ENCODE measurements at regions not wholly inside any gene's neighbourhood (a gene's known extent, or its start where the extent isn't known, plus 50 kb on each side); places are given as distances from the start of the nearest gene placed in this dataset.

GRCh38 chr15:79535536-79535935, 103.4 kb downstream of the MINAR1 start:
- Histone ChIP-seq H3K27me3 (replicated peaks; ENCODE audit: insufficient read depth) (no peaks in the 10 kb centered on the region), H3K27ac (no peak overlapping the region), H3K36me3 (no peaks in the 10 kb centered on the region), H3K4me1 (ENCODE audit: control insufficient read depth in 1 of 2, low read depth in 2 of 2) (peaks cover 0 to 8% of the 10 kb centered on the region in 2 donors), H3K4me3 (no peak overlapping the region), H3K9me3 (no peaks in the 10 kb centered on the region)
- TF ChIP-seq CTCF (IDR thresholded peaks at IDR 0.05) = no peak
- ATAC-seq (ENCODE audit: insufficient number of reproducible peaks, low FRiP score, low read depth) (no peak), DNase-seq (ENCODE audit: low spot score) (no peak)

- Histone ChIP-seq H3K9me3 (no peaks in the 10 kb centered on the region), H3K4me1 (ENCODE audit: control insufficient read depth in 1 of 2, low read depth in 2 of 2) (peaks cover 0 to 8% of the 10 kb centered on the region in 2 donors), H3K27me3 (replicated peaks; ENCODE audit: insufficient read depth) (no peaks in the 10 kb centered on the region), H3K4me3 (no peak overlapping the region), H3K36me3 (no peaks in the 10 kb centered on the region), H3K27ac (no peak overlapping the region)
- no peak for TF ChIP-seq CTCF (IDR thresholded peaks at IDR 0.05)
- DNase-seq (ENCODE audit: low spot score) (no peak), ATAC-seq (ENCODE audit: insufficient number of reproducible peaks, low FRiP score, low read depth) (no peak)
Observed at GRCh38 chr15:79538527-79538926, 106.4 kb downstream of the MINAR1 start.

GRCh38 chr15:79539401-79539800, 107.3 kb downstream of the MINAR1 start:
- no peaks in the 10 kb centered on the region for H3K9me3 ChIP-seq
- no peak overlapping the region for H3K27ac ChIP-seq
- ATAC-seq (ENCODE audit: insufficient number of reproducible peaks, low FRiP score, low read depth) (no peak), DNase-seq (ENCODE audit: low spot score) (no peak)
- no peaks in the 10 kb centered on the region for H3K27me3 ChIP-seq (replicated peaks; ENCODE audit: insufficient read depth)
- no peak for TF ChIP-seq CTCF (IDR thresholded peaks at IDR 0.05)
- H3K4me3 ChIP-seq = no peak overlapping the region
- H3K36me3 ChIP-seq = no peaks in the 10 kb centered on the region
- peaks cover 0 to 8% of the 10 kb centered on the region in 2 donors for H3K4me1 ChIP-seq (ENCODE audit: control insufficient read depth in 1 of 2, low read depth in 2 of 2)

- ATAC-seq (ENCODE audit: insufficient number of reproducible peaks, low FRiP score, low read depth) (no peak), DNase-seq (ENCODE audit: low spot score) (no peak)
- Histone ChIP-seq H3K4me3 (no peak overlapping the region), H3K27ac (no peak overlapping the region), H3K9me3 (no peaks in the 10 kb centered on the region), H3K27me3 (replicated peaks; ENCODE audit: insufficient read depth) (no peaks in the 10 kb centered on the region), H3K4me1 (ENCODE audit: control insufficient read depth in 1 of 2, low read depth in 2 of 2) (peaks cover 0 to 8% of the 10 kb centered on the region in 2 donors), H3K36me3 (no peaks in the 10 kb centered on the region)
- TF ChIP-seq CTCF (IDR thresholded peaks at IDR 0.05) = no peak
Observed at GRCh38 chr15:79540551-79540950, 108.4 kb downstream of the MINAR1 start.

- Histone ChIP-seq H3K9me3 (no peaks in the 10 kb centered on the region), H3K27ac (no peak overlapping the region), H3K27me3 (replicated peaks; ENCODE audit: insufficient read depth) (no peaks in the 10 kb centered on the region), H3K36me3 (no peaks in the 10 kb centered on the region), H3K4me1 (ENCODE audit: control insufficient read depth in 1 of 2, low read depth in 2 of 2) (peaks cover 0 to 8% of the 10 kb centered on the region in 2 donors), H3K4me3 (no peak overlapping the region)
- ATAC-seq (ENCODE audit: insufficient number of reproducible peaks, low FRiP score, low read depth) (no peak), DNase-seq (ENCODE audit: low spot score) (no peak)
- TF ChIP-seq CTCF (IDR thresholded peaks at IDR 0.05) = no peak
Observed at GRCh38 chr15:79541196-79541595, 109.1 kb downstream of the MINAR1 start.
